K562 (cell line): ENCODE measurements at regions not wholly inside any gene's neighbourhood (a gene's known extent, or its start where the extent isn't known, plus 50 kb on each side); places are given as distances from the start of the nearest gene placed in this dataset.

Experiments used
- ATAC-seq: fragments of 200-7000 bp; cut with Tn5 transposase; 3 replicates; pipeline ENCODE4 v1.9.1; 2020; ENCODE audit warnings: moderate library complexity
- BruUV-seq: library from RNA; stranded (reverse); fragments of 400-500 nt; replicated peaks from 2 replicates; lab custom pipeline; 2021; lab: Mats Ljungman, UMichigan
- CTCF ChIA-PET: fragments of 300-600 bp; formaldehyde crosslinking; extraction: SDS; loops from one replicate; lab custom pipeline; 2021; ENCODE audit warnings: low intra/inter-chr PET ratio; lab: Yijun Ruan, JAX
- POLR2A ChIA-PET: fragments of 300-600, 350-650 bp; sonication (Branson Sonifier 250); formaldehyde crosslinking; extraction: SDS; loops from one replicate; lab custom pipeline; 2021; ENCODE audit warnings: antibody characterized with exemption, inconsistent platforms; lab: Yijun Ruan, JAX
- DNase-seq, 4 experiments: peaks; one replicate each; pipeline versions ENCODE4 v3.0.0 to v3.0.0-alpha.2; 2011 to 2018; ENCODE audit warnings: low spot score in 3 of 4, mixed read lengths in 3 of 4; ENCODE audit errors: extremely low read depth in 1 of 4
- FAIRE-seq: peaks from 2 replicates; lab custom pipeline; 2011; peaks lifted over from hg19 to GRCh38; lab: Jason Lieb, UNC
- H2AFZ ChIP-seq: 2 replicates; pipeline ENCODE4 v1.6.0; 2011; ENCODE audit warnings: low read depth, low read length, control low read depth, inconsistent platforms
- H3K27ac ChIP-seq: fragments of 200-600 bp; 3 replicates; pipeline ENCODE4 v1.8.0; 2011; ENCODE audit warnings: low read depth, mild to moderate bottlenecking, control low read depth, inconsistent platforms, low read length, moderate library complexity, mixed read lengths; ENCODE audit errors: extremely low read depth
- H3K27me3 ChIP-seq, 2 experiments: fragments of 300-600 bp in 1 of 2; 2 replicates in 1 of 2; 3 replicates in 1 of 2; pipeline versions ENCODE4 v1.6.0 to v1.8.0; 2011; ENCODE audit warnings: inconsistent platforms in 2 of 2, low read length in 2 of 2, mild to moderate bottlenecking in 1 of 2, mixed read lengths in 1 of 2, moderate library complexity in 1 of 2; ENCODE audit not compliant: control insufficient read depth in 2 of 2, insufficient read depth in 2 of 2
- H3K36me3 ChIP-seq: fragments of 300-600 bp; 3 replicates; pipeline ENCODE4 v1.8.0; 2011; ENCODE audit warnings: mild to moderate bottlenecking, low read length, inconsistent platforms; ENCODE audit not compliant: control insufficient read depth, insufficient read depth
- H3K4me1 ChIP-seq, 2 experiments: fragments of 200-600 bp in 1 of 2; replicated peaks in 1 of 2; 2 replicates in 1 of 2; 3 replicates in 1 of 2; pipeline versions ENCODE4 v1.5.1 to v1.8.0; 2011; ENCODE audit warnings: inconsistent platforms in 2 of 2, low read length in 2 of 2, mild to moderate bottlenecking in 1 of 2, mixed read lengths in 1 of 2, moderate library complexity in 1 of 2; ENCODE audit not compliant: control insufficient read depth in 2 of 2, insufficient read depth in 2 of 2
- H3K4me2 ChIP-seq: 2 replicates; pipeline ENCODE4 v1.6.1; 2011; ENCODE audit warnings: low read length, control low read depth, inconsistent platforms, mixed read lengths; ENCODE audit not compliant: insufficient read depth
- H3K4me3 ChIP-seq: fragments of 200-600 bp; sonication (generic), shearing (Covaris generic); 2 replicates; pipeline ENCODE4 v1.5.1; 2016; ENCODE audit warnings: control low read depth, inconsistent platforms
- H3K79me2 ChIP-seq: fragments of 200-600 bp; 3 replicates; pipeline ENCODE4 v1.8.0; 2011; ENCODE audit warnings: low read length, inconsistent platforms; ENCODE audit not compliant: control insufficient read depth, insufficient read depth
- H3K9ac ChIP-seq, 2 experiments: 2 replicates each; pipeline versions ENCODE4 v1.6.0 to v1.6.1; 2011; ENCODE audit warnings: low read depth in 2 of 2, low read length in 2 of 2, control low read depth in 1 of 2, inconsistent platforms in 1 of 2, mild to moderate bottlenecking in 1 of 2, mixed read lengths in 1 of 2; ENCODE audit not compliant: insufficient read depth in 1 of 2
- H3K9me1 ChIP-seq: one replicate; pipeline ENCODE4 v1.6.0; 2011; ENCODE audit warnings: inconsistent platforms, mild to moderate bottlenecking, low read length, moderate library complexity; ENCODE audit not compliant: control insufficient read depth, insufficient read depth
- H3K9me3 ChIP-seq: replicated peaks from 2 replicates; pipeline ENCODE4 v1.5.1; 2011; ENCODE audit warnings: low read depth, low read length, inconsistent platforms; ENCODE audit not compliant: control insufficient read depth, insufficient read depth
- H4K20me1 ChIP-seq: replicated peaks from 2 replicates; pipeline ENCODE4 v1.6.1; 2011; ENCODE audit warnings: low read length, inconsistent platforms, mixed read lengths; ENCODE audit not compliant: control insufficient read depth, insufficient read depth
- CCAR2 ChIP-seq: fragments of 200-400 bp; formaldehyde crosslinking; IDR thresholded peaks from 2 replicates; pipeline ENCODE4 v1.6.1; 2017; ENCODE audit warnings: mild to moderate bottlenecking, low read depth, low read length
- CHD1 ChIP-seq: fragments of 200-600 bp; sonication (generic); IDR thresholded peaks from one replicate; pipeline ENCODE4 v1.6.1; 2012; ENCODE audit warnings: mild to moderate bottlenecking, moderate library complexity, low read length, inconsistent platforms
- E2F6 ChIP-seq, 2 experiments: IDR thresholded peaks; 2 replicates each; pipeline ENCODE4 v1.6.1; 2011; ENCODE audit warnings: borderline replicate concordance in 1 of 2, control low read depth in 1 of 2, low read depth in 1 of 2, low read length in 1 of 2, mild to moderate bottlenecking in 1 of 2, mixed read lengths in 1 of 2, moderate library complexity in 1 of 2; ENCODE audit not compliant: insufficient read depth in 1 of 2, insufficient read length in 1 of 2, poor library complexity in 1 of 2, severe bottlenecking in 1 of 2; ENCODE audit errors: extremely low read depth in 1 of 2
- ETV6 ChIP-seq, 3 experiments: fragments of 150-350 bp in 1 of 3; sonication (generic) in 1 of 3; formaldehyde crosslinking in 1 of 3; IDR thresholded peaks; 2 replicates each; pipeline versions ENCODE4 v1.6.1 to v1.8.0; 2014 to 2022; ENCODE audit warnings: borderline replicate concordance in 2 of 3, low read depth in 2 of 3, antibody characterized with exemption in 1 of 3, low read length in 1 of 3, mild to moderate bottlenecking in 1 of 3, missing genetic modification reagents in 1 of 3
- KDM1A ChIP-seq, 2 experiments: fragments of 450-650 bp; IDR thresholded peaks; 2 replicates each; pipeline ENCODE4 v1.6.1; 2016; ENCODE audit warnings: mild to moderate bottlenecking in 2 of 2
- SNIP1 ChIP-seq: fragments of 450-650 bp; IDR thresholded peaks from 2 replicates; pipeline ENCODE4 v1.7.1; 2017; ENCODE audit warnings: low read depth, mild to moderate bottlenecking
- SOX6 ChIP-seq: fragments of 450-650 bp; IDR thresholded peaks from 2 replicates; pipeline ENCODE4 v1.6.1; 2014; ENCODE audit warnings: mild to moderate bottlenecking
- TARDBP ChIP-seq: fragments of 450-650 bp; IDR thresholded peaks from 2 replicates; pipeline ENCODE4 v1.6.1; 2016
- U2AF2 ChIP-seq: fragments of 200-400 bp; formaldehyde crosslinking; optimal IDR thresholded peaks from 2 replicates; pipeline ENCODE3; 2017; ENCODE audit warnings: low read depth, mild to moderate bottlenecking, low read length
- ZFX ChIP-seq: sonication (generic); formaldehyde crosslinking; IDR thresholded peaks from 2 replicates; pipeline ENCODE4 v1.8.0; 2022; ENCODE audit warnings: mild to moderate bottlenecking, missing genetic modification reagents, moderate library complexity
- ZKSCAN1 ChIP-seq: fragments of 150-350 bp; IDR thresholded peaks from 2 replicates; pipeline ENCODE4 v1.6.1; 2016; ENCODE audit warnings: low read depth, low read length
- ZSCAN29 ChIP-seq: fragments of 450-650 bp; IDR thresholded peaks from 2 replicates; pipeline ENCODE4 v1.6.1; 2017
- WGBS: fragments of 100-300 bp; shearing (Covaris generic); methylation state at CpG from one replicate; pipeline ENCODE4 v1.1.6; 2016; ENCODE audit warnings: low coverage, mixed read lengths; ENCODE audit not compliant: insufficient coverage; ENCODE audit errors: missing lambda C conversion rate; 5-methylcytosine and 5-hydroxymethylcytosine counted together
- in situ Hi-C: fragments of 300-500 bp; cut with MboI; formaldehyde crosslinking; loops from 4 replicates; pipeline ENCODE4 v1.15.0; 2018; ENCODE audit warnings: inconsistent platforms, mixed read lengths
- intact Hi-C: fragments of 100-400 bp; cut with micrococcal nuclease; formaldehyde crosslinking; loops from 2 replicates; pipeline ENCODE4 v1.14.2; 2022
- TF ChIP-seq, protein P1 (sequence below), 2 experiments: fragments of 150-350 bp in 1 of 2; IDR thresholded peaks; 2 replicates each; pipeline ENCODE4 v1.6.1; 2012 to 2016; ENCODE audit warnings: low read depth in 2 of 2, low read length in 2 of 2, mild to moderate bottlenecking in 1 of 2, moderate library complexity in 1 of 2

GRCh38 chr5:27129926-27130325 lies 91.5 kb upstream of the CDH9 start:
- no peak for TF ChIP-seq SNIP1
- Histone ChIP-seq H3K9me3 (no peaks in the 10 kb centered on the region), H3K4me2 (no peak overlapping the region), H3K27ac (no peak overlapping the region), H3K4me1 (no peaks in the 10 kb centered on the region), H3K27me3 (no peaks in the 10 kb centered on the region), H2AFZ (no peak overlapping the region), H3K9ac (no peak overlapping the region), H3K9me1 (no peaks in the 10 kb centered on the region), H3K36me3 (no peaks in the 10 kb centered on the region), H3K79me2 (no peaks in the 10 kb centered on the region), H4K20me1 (no peaks in the 10 kb centered on the region), H3K4me3 (no peak overlapping the region)
- no peak for DNase-seq
- POLR2A ChIA-PET = interaction anchor here (0.6 to 1.0 kb wide), 3 partner anchors 9 to 190 kb away, joined by 3 read pairs; no protein-coding TSS in a partner anchor
- no peak for FAIRE-seq
- WGBS = 0% methylated on average over 1 of the region's 1 CpG
- intact Hi-C loops (no loop called here), in situ Hi-C loops (no loop called here)
- ATAC-seq = no peak
- no TSS peak for BruUV-seq
- CTCF ChIA-PET = no interaction called here

- DNase-seq = no peak
- H3K9me3 ChIP-seq = no peaks in the 10 kb centered on the region
- TF ChIP-seq ETV6 (IDR thresholded peaks at IDR 0.05; ENCODE audit: borderline replicate concordance in 1 of 2, low read depth in 2 of 2, low read length in 1 of 2) = no peak
- no peak for TF ChIP-seq ETV6 (CRISPR knock-in tag; IDR thresholded peaks at IDR 0.05; ENCODE audit: borderline replicate concordance)
- TF ChIP-seq, protein P1, sequence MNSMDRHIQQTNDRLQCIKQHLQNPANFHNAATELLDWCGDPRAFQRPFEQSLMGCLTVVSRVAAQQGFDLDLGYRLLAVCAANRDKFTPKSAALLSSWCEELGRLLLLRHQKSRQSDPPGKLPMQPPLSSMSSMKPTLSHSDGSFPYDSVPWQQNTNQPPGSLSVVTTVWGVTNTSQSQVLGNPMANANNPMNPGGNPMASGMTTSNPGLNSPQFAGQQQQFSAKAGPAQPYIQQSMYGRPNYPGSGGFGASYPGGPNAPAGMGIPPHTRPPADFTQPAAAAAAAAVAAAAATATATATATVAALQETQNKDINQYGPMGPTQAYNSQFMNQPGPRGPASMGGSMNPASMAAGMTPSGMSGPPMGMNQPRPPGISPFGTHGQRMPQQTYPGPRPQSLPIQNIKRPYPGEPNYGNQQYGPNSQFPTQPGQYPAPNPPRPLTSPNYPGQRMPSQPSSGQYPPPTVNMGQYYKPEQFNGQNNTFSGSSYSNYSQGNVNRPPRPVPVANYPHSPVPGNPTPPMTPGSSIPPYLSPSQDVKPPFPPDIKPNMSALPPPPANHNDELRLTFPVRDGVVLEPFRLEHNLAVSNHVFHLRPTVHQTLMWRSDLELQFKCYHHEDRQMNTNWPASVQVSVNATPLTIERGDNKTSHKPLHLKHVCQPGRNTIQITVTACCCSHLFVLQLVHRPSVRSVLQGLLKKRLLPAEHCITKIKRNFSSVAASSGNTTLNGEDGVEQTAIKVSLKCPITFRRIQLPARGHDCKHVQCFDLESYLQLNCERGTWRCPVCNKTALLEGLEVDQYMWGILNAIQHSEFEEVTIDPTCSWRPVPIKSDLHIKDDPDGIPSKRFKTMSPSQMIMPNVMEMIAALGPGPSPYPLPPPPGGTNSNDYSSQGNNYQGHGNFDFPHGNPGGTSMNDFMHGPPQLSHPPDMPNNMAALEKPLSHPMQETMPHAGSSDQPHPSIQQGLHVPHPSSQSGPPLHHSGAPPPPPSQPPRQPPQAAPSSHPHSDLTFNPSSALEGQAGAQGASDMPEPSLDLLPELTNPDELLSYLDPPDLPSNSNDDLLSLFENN (IDR thresholded peaks at IDR 0.05; ENCODE audit: low read depth in 2 of 2, low read length in 2 of 2) = no peak
- TF ChIP-seq E2F6 (IDR thresholded peaks at IDR 0.05; ENCODE audit: borderline replicate concordance in 1 of 2, extremely low read depth in 1 of 2, insufficient read depth in 1 of 2, insufficient read length in 1 of 2, low read depth in 1 of 2, low read length in 1 of 2, poor library complexity in 1 of 2, severe bottlenecking in 1 of 2) = no peak
- no peak for TF ChIP-seq SOX6
- no peak for TF ChIP-seq ZFX (CRISPR knock-in tag)
- TF ChIP-seq U2AF2 = no peak
- no peak for TF ChIP-seq CHD1
- TF ChIP-seq ZKSCAN1 = no peak
- TF ChIP-seq TARDBP = no peak
- TF ChIP-seq KDM1A (IDR thresholded peaks at IDR 0.05) = no peak
- no peak for TF ChIP-seq CCAR2
- no peak for TF ChIP-seq ZSCAN29
These were observed 87.5 kb upstream of the CDH9 start for GRCh38 chr5:27125856-27126255.

More at GRCh38 chr5:27125856-27126255, 87.5 kb upstream of the CDH9 start:
- CTCF ChIA-PET = no interaction called here
- WGBS = 8% methylated on average over 2 of the region's 2 CpGs
- no peak for ATAC-seq
- no peak overlapping the region for H2AFZ ChIP-seq
- H3K27ac ChIP-seq = no peak overlapping the region
- H3K79me2 ChIP-seq = no peaks in the 10 kb centered on the region
- POLR2A ChIA-PET = no interaction called here
- H3K36me3 ChIP-seq = no peaks in the 10 kb centered on the region
- no peak overlapping the region for H3K4me2 ChIP-seq
- in situ Hi-C loops = no loop called here
- no peaks in the 10 kb centered on the region for H3K27me3 ChIP-seq
- intact Hi-C loops = no loop called here
- no peak for FAIRE-seq
- no peak overlapping the region for H3K9ac ChIP-seq
- BruUV-seq = no TSS peak
- no peaks in the 10 kb centered on the region for H4K20me1 ChIP-seq
- no peaks in the 10 kb centered on the region for H3K9me1 ChIP-seq
- H3K4me3 ChIP-seq = no peak overlapping the region
- H3K4me1 ChIP-seq = no peaks in the 10 kb centered on the region
